SIG-M5 treated with dmso at 0.1 percent for 504 hours (cell line): ENCODE measurements at regions not wholly inside any gene's neighbourhood (a gene's known extent, or its start where the extent isn't known, plus 50 kb on each side); places are given as distances from the start of the nearest gene placed in this dataset.

Experiments
- DNase-seq: peaks from one replicate; lab custom pipeline; 2025; ENCODE audit not compliant: unreplicated experiment; lab: John Stamatoyannopoulos, UW

DNA sequence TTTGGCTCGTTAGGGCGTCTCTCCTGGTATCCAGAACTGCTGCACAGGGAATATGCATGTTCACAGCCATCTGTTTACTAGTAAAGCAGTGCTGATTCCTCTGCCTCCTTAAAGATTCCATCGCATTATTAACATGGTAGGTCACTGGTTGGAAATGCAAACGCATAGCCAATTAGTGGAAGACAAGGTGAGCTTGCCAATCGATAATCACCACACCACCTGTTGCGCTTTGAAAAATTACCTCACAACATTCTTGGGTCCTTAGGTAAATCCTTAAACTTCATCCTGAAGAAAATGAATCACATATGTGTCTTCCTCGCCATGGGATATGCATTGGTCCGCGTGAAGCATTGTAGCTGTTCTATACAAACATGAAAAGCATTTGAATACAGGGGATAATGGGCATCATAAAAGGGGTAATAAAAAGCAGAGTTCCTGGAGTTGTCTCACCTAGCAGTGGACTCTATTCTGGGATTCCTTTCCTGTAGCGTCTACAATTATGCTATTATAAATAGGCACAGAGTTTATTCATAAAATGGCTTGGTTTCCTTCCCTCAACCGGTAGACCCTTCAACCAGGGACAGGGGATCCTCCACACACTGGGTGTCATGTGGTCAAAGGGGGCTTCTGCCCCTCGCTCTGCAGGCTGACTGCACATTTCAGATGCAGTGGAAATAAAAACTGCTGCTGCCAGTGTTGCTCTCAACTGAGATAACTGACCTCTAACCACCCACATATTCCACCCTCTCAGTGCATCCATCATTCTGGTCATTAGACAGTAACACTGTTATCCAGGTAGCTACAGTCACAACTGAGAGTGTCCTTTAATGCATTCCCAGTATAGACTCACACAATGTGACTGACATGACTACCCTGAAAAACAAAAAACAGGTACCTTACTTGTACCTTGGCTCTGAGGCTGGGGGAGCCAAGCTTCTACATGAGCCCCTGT, 389.2 kb upstream of the NFE2L3 start:
- no peak for DNase-seq

DNA sequence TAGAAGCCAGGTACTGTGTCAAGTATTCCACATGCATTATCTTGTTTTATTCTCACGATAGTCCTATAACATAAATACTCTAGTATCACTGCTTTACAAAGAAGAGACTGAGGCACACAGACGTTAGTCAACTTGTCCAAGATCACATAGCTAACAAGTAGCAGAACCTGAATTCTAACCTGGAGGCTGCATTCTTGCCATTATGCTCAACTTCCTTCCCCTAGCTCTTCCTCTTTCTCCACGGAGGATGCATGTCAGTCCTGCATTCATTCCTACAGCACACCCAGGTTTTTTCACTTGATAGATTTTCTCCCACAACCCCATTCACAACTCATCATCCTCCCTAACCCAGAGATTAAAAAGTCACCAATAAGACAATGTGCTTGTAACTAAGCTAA, 388.5 kb upstream of the NFE2L3 start:
- DNase-seq, result no peak

DNA sequence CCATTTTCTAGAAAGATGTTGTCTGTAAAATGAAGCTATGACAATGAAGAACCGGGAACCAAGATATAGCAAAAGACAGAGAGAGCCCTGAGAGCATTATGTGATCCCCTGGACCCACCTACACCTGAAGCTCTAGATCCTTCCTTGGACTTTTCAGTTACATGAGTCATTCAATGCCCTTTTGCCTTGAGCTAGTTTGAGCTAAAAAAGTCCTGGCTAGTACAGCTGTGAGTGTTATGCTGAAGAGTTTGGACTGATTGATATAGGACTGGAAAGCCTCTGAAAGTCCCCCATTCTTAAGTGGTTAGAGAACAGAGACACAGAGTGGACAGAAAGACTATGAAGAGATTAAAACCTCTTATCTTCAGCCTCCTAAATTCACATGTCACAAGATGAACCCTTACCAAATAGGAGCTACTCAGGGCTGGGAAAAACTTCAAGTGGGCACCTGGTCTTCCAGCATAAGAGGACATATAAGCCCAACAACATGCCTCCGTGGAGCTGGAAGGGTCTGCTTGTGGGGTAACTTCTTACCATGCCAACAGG, 386.8 kb upstream of the NFE2L3 start:
- DNase-seq, result no peak

DNA sequence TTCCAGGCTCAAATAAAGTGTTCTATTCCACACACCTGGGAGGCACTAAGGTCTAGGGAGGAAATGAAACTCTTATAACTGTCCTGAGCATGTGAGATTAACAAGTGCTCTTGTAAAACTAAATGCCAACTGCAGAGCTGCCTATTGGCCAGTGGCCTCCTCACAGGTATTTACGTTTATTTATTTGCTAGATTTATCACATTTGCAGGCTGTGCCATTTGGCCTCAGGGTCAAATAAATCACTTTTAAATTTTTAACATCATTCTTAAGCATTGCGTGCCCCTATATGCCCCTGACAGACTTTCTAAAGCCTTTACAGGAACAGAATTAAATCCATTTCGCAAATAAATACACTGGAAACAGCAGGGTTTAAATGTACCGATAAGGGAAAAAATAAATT, 381.8 kb upstream of the NFE2L3 start:
- no peak for DNase-seq

DNA sequence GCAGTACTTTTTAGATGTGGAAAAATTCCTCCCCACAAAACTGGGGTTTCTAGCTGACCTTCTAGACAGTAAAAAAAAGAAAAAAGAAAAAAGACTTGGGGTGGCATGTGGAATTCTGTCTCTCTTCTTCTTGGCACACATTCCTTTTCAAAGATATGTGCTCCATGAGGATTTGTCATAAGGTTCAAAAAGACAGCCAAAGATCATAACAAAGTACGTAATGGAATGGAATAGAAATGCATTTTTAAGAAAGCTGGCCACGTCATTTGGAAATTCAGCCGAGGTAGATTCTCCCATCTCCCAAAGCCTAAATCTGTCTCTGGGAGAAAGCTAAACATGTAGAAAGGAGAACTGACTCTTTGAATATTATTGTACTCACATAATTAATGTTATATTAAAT, 381.3 kb upstream of the NFE2L3 start:
- no peak for DNase-seq

DNA sequence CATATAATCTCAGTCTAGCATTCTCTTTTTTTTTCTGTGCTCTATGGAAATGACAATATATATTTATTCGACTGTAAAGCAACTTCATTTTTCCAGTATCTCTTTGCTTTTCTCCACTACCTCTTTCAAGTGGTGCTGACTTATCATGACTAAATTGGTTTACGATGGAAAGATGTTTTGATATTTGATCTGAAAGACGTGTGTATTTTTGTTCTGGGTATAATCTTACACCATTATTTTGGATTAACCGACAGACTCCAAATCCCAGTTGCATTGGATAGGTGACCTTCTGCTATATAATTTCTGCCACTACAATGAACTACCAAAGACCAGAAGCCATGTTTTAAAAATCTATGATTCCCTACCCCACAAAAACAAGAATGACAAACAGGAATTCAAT, 380.5 kb upstream of the NFE2L3 start:
- no peak for DNase-seq

DNA sequence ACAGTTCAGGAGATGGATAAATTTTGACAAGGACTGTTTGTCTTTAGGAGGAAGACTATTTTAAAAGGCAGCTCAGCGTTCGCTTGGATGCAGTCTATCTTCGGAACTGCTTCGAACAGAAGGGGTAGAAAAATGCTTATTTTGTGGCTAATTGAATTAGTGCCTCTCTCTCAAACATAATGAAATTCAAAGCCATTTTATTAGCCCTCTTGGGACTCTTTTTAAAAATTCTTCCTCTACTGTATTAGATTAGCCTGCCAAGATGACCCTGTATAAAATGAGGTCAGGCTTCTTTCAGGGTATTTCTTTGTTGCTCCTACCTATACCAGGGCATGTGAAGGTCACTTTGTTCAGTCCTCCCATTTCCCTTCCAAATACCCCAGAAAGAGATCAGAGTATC, 379.2 kb upstream of the NFE2L3 start:
- DNase-seq, result no peak

DNA sequence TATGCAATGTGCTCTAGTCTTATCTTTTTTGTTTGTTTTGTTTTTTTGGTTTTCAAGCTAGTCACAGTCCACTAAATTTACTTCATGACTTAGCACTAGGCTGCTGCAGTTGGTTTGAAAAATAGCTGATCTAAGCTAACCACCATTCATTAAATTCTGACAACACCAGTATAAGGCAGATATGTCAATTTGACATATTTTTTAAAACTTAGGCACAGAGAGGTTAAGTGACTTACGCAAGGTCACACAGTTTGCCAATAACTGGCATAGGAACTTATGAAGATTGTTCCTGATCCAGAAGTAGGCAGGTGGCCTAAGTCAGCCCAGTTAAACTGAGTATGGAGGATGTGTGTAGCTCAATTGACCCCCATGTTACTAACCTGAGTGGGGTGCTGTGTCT, 377.3 kb upstream of the NFE2L3 start:
- no peak for DNase-seq

DNA sequence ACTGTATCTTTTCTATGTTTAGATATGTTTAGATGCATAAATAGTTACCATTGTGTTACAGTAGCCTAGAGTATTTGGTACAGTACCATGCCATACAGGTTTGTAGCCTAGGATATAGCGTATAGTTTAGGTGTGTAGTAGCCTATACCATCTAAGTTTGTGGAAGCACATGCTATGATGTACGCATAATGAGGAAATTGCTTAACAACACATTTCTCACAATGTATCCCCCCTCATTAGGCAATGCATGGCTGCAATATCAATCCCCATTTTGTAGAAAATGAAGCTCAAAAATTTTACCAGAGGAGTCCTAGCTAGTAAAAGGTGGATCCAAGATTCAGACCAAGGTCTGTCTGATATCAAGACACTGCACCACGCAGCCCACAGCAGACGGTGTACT, 376.4 kb upstream of the NFE2L3 start:
- DNase-seq, result no peak

DNA sequence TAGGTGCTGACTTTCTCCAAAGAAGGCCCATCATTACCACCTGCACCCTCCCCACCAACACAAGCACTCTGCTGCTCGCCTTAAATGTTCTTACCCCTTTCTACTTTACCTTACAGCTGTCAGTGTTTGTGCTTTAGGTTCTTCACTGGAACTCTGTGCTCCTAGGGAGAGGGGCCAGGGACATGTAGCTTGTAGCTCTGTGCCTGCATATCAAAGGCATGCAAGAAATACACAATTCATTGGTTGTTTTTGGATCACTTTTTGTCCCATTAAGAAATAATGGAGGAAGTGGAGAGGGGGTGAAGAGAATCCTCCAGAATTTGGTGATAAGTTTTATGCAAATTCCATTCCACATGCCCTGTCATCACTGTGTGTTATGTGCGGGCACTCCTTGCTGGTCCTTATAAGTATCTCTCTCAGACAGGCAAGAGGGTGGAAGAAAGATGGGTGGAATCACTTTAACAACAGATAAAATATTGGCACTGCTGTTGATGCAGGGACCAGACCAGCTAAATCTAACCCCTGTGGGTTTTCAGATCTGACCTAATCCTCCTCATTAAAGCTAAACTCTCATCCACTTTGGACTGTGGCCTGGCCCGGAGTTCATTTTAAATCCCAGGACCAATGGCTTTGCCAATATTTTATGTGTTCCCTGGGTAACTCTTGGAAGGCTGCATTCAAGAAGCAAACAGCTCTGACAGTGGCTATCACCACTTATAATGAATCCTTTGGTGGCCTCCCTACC, 375.8 kb upstream of the NFE2L3 start:
- no peak for DNase-seq

DNA sequence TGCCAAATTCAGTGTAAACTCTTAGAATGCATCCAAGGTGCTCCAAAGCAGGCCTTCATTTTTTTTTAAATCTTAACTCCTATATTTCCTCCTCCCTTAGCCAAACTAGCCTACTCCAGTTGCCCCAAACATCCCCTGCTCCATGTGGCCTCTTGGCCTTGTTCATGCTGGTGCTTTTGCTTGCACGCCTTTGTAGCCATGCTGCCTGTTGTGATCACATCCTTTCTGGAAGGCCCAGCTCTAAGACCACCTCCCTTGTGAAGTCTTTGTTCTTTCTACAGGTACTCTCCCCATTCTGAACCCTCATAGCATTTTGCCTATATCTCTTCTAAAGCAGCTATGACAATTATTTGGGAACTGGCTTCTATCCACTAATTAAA, 375.3 kb upstream of the NFE2L3 start:
- no peak for DNase-seq

DNA sequence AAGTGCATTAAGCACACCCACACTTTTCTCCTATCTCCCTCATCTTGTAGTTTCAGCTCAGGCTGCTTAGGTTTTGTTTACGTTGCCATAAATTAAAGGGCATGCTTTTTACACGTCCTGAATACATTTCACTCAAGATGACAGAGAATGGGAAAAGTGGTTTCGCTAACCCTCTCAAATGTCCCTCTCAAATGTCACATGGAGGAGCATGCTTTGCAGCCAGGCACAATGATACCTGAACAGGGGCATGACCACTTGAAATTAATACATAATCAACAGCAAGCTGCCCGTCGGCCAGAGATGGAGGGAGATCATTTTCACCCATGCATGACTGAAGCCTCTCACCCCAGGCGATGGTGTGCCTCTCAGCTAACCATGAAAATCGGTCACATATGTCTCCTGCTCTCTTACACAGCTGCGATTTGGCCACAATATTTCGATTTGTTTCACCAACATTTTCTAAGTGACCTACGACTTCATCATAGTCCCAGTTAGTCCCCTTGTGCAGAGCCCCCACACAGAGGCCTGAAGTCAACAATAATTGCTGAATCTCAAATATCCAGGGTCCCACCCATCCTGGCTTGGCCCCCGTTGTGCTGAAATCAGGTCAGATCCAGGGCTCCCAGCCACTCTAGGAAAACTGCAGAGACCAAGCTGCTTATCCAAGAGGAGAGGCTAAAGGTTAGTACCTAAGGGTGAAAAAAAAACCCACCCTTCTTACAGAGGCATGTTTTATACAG, 373.9 kb upstream of the NFE2L3 start:
- DNase-seq, result no peak

DNA sequence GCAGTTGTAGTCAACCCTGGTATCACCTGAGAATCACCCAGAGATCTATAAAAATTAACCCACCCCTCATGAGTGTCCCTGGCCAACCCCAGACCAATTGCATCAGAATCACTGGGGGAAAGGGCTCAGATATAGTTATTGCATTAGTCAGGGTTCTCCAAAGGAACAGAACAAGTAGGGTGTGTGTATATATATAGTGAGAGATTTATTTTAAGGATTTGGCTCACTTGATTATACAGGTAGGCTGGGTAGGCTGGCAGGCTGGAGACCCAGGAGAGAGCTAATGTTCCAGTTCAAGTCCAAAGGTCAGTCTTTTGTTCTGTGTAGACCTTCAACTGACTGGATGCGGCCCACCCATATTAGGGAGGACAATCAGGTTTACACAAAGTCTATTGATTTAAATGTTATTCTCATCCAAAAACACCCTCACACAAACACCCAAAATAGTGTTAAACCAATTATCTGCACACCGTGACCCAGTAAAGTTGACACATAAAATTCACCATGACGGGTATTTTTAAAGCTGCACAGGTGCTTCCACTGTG, 372.9 kb upstream of the NFE2L3 start:
- DNase-seq, result no peak

DNA sequence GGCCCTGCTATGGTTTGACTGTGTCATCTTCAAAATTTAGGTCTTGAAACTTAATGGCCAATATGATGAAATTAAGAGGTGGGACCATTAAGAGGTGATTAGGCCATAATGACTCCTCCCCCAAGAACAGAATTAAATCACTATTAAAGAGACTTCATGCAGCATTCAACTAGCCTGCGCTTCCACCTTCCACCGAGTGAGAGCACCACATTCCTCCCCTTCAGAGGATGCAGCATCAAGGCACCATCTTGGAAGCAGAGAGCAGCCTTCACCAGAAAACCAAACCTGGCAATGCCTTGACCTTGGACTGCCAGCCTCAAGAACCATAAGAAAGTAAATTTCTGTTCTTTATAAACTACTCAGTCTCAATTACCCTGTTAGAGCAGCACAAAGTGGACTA, 371.1 kb upstream of the NFE2L3 start:
- DNase-seq, result no peak

DNA sequence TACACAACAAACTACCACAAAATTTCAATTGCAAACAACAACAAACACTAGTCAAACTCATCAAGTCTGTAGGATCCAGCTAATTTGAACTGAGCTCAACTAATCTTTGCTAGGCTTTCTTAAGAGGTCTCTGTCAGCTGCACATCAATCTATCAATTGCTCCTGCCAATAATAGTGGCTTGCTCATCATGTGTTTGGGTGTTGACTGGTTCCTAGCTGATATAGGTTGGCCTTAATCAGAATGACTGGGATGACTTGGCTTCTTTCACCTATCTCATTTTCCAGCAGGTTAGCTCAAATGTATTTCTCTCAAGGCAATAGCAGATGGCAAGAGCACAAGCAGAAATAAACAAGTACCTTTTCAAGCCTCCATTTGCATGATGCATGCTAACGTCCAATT, 370.3 kb upstream of the NFE2L3 start:
- no peak for DNase-seq

DNA sequence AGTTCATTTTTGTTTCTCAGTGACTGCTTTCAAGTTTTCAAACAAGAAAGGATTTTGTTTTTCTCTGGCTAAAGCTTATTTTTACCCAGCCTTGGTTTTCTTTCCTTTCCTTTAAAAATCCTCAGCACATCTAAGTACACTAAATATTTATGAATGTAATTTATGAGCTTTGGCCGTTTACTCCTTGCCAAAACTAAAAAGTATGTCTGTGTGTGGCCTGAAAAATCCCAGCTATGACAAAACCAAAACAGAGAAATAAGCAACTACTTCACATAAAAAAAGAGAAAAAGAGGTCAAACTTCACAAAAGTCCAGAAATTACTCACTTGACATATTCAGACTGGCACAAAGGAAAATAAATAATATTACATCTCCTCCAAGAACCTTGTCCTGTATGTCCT, 365.1 kb upstream of the NFE2L3 start:
- DNase-seq, result no peak

DNA sequence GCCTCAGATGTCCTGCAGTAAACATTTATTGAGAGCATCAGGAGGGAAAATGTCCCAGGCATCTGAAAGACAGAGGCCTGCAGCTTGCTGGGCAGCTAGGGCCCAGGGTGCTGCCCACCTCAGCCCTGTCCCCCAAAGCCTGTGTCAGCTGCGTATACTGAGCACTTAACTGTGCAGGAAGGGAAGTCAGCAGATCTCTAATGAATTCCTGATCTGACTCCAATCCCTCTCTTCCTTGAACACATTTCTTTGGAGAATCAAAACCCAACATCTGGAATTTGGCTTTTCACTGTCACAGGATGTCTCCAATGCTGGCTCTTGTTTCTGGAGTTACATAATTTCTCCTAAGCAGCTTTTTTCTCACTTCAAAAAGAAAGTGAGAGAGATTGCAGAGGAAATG, 364.7 kb upstream of the NFE2L3 start:
- DNase-seq, result no peak

DNA sequence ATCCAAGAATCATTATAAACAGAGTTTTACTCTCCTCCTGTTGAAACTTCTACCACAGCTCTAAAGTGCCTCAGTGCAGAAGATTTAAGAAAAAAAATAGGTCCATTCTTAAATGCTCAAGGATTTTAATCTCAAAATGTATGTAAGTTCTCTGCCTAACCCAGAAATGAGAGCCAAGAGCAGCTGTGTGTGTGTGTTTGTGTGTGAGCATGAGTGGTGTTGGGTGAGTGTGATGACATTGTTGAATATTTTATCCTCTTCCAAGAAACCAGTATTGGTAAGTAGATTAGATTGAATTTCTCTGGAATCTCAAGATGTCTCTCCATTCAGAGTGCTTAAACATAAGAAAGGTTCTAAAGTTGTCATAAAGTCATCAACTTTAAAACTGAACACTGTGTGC, 363.6 kb upstream of the NFE2L3 start:
- DNase-seq, result no peak

DNA sequence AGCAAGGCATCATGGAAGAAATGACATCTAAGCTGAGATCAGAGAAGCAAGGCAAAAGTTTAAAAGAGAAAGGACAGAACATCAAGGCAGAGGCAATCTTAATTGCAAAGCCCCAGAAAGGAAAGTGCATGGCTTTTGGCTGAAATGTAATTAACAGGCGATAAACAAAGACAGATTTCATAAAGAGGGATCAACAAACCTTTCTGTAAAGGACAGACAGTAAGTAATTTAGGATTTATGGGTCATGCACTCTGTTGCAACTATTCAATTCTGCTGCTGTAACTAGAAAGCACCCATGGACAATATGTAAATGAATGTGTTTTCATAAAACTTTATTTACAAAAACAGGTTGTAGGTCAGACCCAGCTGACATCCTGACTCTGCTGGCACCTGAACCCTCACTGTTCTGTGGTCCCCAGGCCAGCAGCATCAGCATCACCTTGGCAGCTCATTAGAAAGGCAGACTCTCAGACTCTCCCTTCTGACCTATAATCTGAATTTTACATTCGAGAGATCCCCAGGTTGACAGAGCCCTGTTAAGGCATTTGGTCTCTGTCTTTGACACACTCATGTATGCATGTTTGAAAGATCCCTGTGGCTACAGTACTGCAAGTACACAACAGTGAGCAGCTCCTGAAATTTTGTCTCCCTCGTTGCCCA, 362.9 kb upstream of the NFE2L3 start:
- DNase-seq, result no peak
